GM12892 (cell line): ENCODE measurements at regions not wholly inside any gene's neighbourhood (a gene's known extent, or its start where the extent isn't known, plus 50 kb on each side); places are given as distances from the start of the nearest gene placed in this dataset.

Source experiments
- POLR2A ChIP-seq: IDR thresholded peaks from 2 replicates; pipeline ENCODE4 v1.6.1; 2011; ENCODE audit warnings: low read depth, low read length, control low read depth
- POLR2AphosphoS5 ChIP-seq: IDR thresholded peaks from 2 replicates; pipeline ENCODE4 v1.6.1; 2011; ENCODE audit warnings: low read depth, low read length, control low read depth
- TAF1 ChIP-seq: IDR thresholded peaks from 2 replicates; pipeline ENCODE4 v1.6.1; 2011; ENCODE audit warnings: low read depth, mild to moderate bottlenecking, control low read depth, low read length, borderline replicate concordance

GRCh38 chr2:81942136-81942680 is 1637.7 kb upstream of the LRRTM1 start:
- TF ChIP-seq POLR2A (no peak), TAF1 (no peak), POLR2AphosphoS5 (no peak)
